ENCODE measurements at regions not wholly inside any gene's neighbourhood (a gene's known extent, or its start where the extent isn't known, plus 50 kb on each side); places are given as distances from the start of the nearest gene placed in this dataset.

DNA sequence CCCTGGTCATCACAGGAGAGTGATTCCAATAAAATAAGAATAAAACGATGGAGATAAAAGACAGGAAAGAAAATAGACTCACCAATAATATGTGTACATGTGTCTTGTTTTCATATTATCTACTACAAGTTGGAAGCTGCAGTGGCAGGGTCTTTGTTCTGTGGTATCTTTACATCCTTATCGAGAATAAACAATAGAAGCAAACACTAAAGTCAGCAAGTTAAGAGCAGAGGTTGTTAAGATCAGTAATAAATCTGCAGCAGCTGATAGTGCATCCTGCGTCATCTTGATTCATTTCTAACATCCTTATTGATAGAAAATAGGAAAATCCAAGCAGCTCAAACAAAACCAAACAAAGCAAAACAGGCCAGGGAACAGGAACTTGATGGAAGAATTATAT lies 107.4 kb downstream of the RPS29 start:
- TF ChIP-seq, protein P1, sequence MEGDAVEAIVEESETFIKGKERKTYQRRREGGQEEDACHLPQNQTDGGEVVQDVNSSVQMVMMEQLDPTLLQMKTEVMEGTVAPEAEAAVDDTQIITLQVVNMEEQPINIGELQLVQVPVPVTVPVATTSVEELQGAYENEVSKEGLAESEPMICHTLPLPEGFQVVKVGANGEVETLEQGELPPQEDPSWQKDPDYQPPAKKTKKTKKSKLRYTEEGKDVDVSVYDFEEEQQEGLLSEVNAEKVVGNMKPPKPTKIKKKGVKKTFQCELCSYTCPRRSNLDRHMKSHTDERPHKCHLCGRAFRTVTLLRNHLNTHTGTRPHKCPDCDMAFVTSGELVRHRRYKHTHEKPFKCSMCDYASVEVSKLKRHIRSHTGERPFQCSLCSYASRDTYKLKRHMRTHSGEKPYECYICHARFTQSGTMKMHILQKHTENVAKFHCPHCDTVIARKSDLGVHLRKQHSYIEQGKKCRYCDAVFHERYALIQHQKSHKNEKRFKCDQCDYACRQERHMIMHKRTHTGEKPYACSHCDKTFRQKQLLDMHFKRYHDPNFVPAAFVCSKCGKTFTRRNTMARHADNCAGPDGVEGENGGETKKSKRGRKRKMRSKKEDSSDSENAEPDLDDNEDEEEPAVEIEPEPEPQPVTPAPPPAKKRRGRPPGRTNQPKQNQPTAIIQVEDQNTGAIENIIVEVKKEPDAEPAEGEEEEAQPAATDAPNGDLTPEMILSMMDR (IDR thresholded peaks at IDR 0.05; ENCODE audit: low read depth, low read length, missing control alignments), result no peak
- no peak overlapping the region for H3K4me3 ChIP-seq (ENCODE audit: low read depth, low read length)
- DNase-seq (ENCODE audit: low read depth), result no peak

DNA sequence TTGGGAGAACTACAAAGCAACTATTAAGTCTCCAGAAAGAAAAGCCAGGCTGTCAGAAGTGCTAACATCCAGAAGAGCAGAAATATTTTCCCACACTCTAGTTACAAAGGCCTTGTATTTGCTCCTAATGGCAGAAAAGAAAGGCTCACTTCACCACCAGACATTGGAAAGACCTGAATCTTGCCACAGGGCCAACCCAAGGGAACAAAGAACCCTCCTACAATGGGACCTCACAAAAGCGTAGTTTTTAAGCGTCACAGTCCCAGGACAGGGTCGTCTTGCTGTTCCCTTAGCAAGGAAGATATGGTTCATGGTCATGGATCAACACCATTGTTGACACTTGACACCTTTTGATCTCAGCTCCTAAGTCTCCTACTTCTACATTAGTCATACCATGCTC lies 119.1 kb downstream of the RPS29 start:
- TF ChIP-seq, protein P1 (IDR thresholded peaks at IDR 0.05; ENCODE audit: low read depth, low read length, missing control alignments), result no peak
- H3K4me3 ChIP-seq (ENCODE audit: low read depth, low read length), result no peak overlapping the region
- DNase-seq (ENCODE audit: low read depth), result no peak

DNA sequence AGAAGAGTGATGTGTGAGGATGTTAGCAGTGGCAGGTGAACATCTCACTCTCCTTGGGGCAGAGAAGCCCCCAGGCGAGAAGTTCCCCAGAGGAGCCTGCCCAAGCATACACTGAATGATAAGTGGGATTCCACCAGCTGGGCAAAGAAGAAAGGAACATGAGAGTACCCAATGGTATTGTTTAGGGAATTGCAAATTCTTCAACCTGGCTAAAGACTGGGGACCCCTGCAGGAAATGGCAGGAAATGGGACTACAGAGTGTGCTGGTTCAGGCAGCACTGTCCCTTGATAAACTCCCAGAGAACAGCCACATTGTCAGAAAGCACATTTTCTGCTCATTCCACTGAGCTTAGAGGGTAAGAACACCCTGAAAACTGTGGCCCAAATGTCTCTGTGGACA lies 121.3 kb downstream of the RPS29 start:
- no peak overlapping the region for H3K4me3 ChIP-seq (ENCODE audit: low read depth, low read length)
- TF ChIP-seq, protein P1 (IDR thresholded peaks at IDR 0.05; ENCODE audit: low read depth, low read length, missing control alignments), result peak; percentile 24
- DNase-seq (ENCODE audit: low read depth), result no peak

DNA sequence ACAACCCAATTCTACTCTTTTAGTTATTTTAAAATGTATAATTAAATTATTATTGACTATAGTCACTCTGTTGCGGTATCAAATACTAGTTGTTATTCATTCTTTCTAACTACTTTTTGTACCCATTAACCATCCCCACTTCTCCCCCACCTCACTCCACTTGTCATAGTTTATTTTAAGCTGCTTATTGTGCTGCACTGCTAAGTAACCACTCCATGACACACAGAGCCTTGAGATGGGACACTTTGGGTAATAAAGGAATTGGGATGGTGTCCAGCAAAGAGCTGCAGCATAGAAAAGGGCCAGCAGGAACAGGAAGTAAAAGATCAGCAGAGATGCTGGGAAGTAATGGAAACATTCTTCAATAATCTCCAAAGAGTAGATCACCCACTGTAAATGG lies 123.0 kb downstream of the RPS29 start:
- no peak for DNase-seq (ENCODE audit: low read depth)
- H3K4me3 ChIP-seq (ENCODE audit: low read depth, low read length), result no peak overlapping the region
- TF ChIP-seq, protein P1 (IDR thresholded peaks at IDR 0.05; ENCODE audit: low read depth, low read length, missing control alignments), result no peak

DNA sequence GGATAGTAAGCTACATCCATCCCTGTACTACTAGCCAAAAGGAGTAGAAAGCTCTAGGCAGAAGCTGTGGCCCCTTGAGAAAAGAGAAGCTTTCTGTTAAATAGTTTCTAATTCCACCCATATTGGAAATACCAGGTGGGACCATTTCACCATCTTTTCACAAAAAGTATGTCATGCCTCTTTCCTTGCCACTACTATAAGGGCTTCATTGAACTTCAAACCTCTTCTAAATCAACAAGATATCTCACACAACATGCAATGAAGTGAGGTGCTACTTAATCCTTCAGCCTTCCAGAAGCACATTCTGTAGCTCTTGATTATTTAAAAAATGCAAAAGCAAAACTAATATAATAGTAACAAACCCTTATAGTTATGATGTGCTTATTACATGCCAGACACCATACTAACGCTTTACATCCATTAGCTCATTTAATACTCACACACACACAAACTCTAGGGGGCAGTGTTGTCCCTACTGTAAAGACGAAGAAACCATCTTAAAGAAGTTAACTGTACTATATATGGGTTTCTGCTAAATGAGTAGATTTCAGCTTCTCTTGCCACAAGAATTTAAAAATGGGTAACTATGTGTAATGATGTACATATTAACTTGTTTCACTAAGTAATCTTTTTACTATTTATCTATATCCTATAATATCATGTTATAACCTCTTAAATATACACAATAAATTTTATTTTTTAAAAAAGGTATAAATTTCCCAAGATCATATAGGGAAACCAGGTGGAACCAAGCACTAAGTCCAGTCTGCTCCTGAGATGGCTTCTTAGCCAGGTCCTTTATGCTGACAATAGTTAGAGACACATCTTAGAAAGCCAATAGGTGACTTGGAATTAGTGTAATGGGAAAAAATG lies 124.4 kb downstream of the RPS29 start:
- TF ChIP-seq, protein P1 (IDR thresholded peaks at IDR 0.05; ENCODE audit: low read depth, low read length, missing control alignments), result peak; percentile 60
- DNase-seq (ENCODE audit: low read depth), result peak; percentile 60
- H3K4me3 ChIP-seq (ENCODE audit: low read depth, low read length), result no peak overlapping the region

DNA sequence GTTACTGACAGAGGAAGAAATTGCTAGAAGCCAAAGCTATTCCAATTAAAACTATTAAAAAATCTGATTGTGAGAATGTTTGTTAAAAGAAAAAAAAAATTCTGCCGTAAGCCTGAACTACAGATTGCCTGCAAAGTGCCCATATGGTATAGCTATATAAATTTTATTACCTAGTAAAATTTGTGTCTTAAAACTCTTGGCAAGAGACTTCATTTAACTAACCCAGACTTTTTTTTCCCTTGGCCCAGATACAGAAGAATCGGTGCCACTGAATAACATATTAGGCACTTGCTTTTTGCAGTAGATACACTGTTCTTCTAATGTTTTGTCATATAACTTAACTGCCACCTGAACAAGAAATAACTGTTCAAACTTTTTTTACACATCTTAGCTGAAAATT lies 125.5 kb downstream of the RPS29 start:
- TF ChIP-seq, protein P1 (IDR thresholded peaks at IDR 0.05; ENCODE audit: low read depth, low read length, missing control alignments), result no peak
- no peak overlapping the region for H3K4me3 ChIP-seq (ENCODE audit: low read depth, low read length)
- DNase-seq (ENCODE audit: low read depth), result no peak

DNA sequence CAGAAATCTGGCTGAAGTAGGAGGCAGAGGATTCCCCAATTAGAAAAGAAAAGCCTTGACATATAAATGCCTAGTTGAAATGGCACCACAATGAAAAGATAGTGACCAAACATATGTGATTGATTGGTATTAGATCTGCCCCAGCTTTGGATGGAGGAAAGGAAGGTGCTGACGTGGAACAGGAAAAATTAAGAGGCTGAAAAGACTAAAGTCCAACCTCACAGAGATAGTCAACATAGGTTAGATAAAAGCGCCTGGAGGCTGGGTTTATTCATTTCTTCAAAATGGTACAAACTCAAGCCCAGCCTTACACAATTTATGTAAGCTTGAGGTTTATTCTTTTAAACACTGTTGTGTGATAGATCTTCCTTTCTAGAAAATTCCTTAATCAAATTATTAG lies 129.6 kb downstream of the RPS29 start:
- no peak overlapping the region for H3K4me3 ChIP-seq (ENCODE audit: low read depth, low read length)
- no peak for DNase-seq (ENCODE audit: low read depth)
- TF ChIP-seq, protein P1 (IDR thresholded peaks at IDR 0.05; ENCODE audit: low read depth, low read length, missing control alignments), result no peak

Data from GM12864 (cell line).